ENCODE measurements at regions not wholly inside any gene's neighbourhood (a gene's known extent, or its start where the extent isn't known, plus 50 kb on each side); places are given as distances from the start of the nearest gene placed in this dataset.

DNA sequence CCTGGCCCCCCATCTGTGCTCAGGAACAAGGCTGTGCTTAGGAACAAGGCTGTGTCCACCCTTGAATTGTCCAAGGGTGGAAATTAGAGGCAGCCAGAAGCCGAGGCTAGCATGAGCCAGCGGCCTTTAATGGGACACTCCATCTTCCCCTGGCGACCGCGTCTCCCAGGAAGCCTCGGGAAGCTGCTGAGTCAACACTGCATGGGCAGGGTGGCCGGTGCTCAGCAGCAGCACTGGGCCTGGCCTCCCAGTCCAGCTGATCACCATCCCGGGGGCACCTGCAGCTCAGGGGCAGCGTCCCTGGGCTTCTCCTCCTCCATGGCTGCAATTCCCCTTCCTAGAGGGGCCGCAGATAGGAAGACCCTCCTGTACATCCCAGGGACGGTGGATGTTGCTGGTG, 180.8 kb downstream of the ENGASE start:
- no peak for DNase-seq

DNA sequence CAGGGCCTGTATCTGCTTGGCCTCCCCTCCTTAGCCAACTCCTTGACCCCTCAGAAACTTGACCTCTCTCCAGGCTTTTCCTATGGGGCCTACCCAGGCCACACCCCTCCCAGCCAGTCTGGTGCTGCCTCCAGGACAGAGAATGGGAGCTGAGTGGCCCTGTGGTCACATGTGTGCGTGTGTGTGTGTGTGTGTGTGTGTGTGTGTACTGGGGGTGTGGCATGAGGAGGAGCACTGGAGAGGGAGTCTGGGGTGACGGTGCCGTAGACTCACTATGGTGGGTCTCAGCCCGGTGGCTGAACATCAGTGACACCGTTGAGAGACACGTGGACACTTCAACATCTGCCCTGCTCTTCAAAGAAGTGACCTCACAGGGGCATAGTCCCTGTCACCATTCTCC, 180.4 kb downstream of the ENGASE start:
- DNase-seq = no peak

DNA sequence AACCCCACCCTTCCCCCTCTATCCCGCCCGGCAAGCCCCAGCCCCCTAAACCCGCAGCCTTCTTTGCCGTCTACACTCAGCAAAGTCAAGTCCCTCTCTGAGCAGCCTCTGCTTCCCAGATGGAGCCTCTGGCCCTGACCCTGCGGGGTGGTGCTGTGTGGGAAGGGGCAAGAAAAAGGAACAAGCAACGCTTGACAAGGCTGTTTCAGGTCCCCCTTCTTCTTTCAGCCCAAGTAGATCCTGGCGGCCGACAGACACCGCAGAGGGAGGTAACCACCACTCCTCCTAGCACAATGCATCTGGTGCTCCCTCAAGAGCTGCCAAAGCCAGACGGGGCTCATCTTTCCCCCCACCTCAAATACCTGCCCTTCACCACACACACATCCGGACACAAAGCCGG, 178.3 kb downstream of the ENGASE start:
- no peak for DNase-seq

DNA sequence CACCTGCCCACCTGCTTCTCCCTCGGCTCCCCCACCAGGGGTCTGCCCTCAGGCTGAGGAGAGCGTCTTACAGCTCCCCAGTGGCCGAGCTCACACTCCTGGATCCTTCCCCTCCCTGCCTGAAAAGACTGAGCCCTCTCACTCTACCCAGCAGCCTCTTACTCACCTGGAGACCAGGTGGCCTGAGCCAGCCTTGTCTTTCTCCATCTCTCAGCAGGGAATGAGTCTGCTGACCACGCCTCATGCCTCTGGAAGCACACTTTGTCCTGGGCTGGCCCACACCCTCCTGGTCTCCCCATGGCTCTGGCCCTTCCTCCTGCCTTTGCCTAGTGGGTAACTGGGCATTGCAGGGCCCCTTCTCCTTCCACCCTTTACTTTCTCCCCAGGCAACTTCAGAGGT, 177.2 kb downstream of the ENGASE start:
- DNase-seq = no peak

DNA sequence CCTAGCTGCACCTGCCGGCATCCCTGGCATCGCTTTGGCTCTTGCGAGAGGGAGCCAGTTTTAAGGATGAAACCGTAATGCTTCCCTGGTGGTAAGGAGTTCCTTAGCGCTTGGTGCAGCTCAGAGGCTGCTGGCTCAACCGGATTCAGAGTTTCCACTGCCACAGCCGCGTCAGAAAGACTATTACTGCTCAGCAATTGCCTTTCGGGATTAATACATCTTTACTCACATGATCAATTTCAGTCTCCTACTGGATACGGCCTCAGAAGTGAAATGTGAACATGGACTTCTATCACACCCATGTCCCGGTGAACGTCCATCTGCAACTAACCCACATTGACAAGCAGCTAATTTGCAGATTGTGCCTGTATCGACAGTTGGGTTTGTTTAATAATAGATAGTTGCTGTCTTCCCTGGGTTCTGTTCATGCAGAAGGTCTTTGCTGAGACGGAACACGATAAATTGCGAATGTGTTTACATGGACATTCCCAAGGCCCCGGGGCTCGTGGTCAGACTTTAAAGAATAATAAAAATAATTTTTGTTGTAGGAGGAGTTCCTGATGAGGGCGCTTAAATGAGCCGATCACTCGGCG, 175.4 kb downstream of the ENGASE start:
- no peak for DNase-seq

DNA sequence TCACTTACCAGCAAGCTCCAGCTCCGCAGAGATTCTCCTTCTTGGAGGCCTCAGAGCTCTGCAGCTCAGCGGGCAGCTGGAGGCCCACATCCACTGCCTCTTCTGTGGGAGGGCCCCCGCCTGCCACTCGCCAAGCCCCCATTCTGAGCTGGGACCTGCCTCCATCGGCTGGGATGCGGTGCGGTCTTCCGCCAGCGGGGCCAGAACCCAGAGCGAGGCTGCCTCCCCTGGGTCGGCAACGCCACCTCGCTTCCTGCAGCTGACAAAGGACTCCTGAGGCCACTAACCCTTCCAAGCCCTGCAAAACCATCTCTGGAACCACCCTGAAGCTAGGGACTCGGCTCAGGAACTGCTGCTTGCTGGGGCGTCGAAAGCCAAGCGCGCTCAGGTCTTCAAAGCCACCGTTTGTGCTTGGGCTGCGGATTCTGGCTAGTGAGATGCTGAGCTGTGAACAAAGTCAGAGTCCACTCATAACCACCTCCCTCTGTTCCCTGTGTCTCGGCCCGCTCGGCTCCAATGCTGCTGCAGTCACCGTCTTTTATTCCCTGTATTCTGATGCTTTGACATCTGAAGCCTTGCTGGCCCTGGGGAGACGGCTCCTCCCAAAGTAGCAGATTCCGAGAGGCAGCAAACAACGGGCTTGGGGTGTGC, 174.3 kb downstream of the ENGASE start:
- no peak for DNase-seq

DNA sequence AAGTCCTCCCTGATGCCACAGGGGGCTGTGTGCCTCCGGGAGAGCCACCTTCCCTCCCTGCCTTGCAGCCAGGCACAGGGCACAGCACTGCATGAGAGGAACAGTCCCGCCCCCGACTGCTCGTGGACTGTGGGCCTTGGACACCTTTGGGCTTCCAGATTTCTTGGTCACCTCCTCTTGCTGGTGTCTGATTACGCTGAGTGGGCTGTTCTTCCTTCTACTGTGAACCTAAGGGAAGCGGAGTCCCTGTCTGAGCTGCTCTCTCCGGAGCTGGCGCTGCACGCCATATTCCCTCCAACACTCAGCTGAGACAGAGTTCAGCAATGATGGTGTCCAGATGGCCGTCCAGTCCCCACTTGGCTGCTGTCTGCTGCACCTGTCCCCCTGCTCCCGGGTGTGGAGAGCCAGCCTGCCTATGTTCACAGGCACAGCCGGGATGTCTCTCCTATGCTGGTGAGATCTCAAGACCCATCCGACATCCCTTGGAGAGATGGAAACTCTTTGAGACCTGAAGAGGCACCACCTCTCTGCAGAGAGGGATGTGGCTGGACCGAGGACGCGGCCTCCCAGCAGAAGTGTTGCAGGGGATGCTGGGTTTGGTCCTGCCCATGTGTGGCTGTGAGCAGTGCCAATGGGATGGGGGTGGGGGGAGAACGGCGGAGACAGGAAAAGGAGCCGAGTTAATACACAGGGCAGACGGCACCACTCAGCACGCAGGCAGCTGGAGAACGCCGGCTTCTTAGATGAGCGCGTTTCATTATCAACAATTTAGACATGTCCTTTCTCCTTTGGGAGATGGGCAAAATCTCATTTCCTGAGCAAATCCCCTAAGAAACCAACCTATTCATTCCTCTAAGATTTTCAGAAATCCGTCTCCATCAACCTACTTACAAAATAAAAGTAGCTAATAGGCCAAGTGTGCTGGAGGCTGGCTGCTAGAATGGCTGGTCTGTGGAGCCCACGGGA, 171.9 kb downstream of the ENGASE start:
- DNase-seq = no peak

DNA sequence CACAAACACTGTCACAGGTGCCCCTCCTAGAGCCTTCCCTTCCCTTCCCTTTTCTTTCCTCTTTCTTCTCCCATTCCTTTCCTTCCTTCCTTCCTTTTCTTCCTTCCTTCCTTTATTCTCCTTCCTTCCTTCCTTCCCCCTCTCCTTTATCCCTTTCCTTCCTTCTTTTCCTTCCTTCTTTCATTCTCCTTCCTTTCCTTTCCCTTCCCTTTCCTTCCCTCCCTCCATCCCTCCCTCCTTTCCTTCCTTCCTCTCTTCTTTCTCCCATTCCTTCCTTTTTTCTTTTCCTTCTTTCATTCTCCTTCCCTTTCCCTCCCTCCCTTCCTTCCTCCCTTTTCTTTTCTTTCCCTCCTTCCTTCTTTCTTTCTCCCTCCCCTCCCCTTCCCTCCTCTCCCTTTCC, 170.0 kb downstream of the ENGASE start:
- DNase-seq = no peak

DNA sequence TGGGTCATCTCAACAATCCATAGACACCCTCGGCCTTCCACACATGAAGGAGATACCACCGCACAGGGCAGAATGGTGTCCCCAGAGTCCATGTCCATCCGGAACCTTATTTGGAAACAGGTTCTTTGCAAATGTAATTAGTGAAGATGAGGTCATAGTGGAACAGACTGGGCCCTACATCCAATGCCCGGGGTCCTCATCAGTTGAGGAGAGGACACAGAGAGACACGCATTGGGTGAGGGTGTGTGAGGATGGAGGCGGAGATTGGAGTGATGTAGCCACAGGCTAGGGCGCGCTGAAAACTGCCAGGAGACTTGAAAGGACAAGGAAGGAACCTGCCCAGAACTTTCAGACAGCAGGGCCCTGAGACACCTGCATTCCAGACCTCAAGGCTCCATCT, 169.4 kb downstream of the ENGASE start:
- DNase-seq = no peak

DNA sequence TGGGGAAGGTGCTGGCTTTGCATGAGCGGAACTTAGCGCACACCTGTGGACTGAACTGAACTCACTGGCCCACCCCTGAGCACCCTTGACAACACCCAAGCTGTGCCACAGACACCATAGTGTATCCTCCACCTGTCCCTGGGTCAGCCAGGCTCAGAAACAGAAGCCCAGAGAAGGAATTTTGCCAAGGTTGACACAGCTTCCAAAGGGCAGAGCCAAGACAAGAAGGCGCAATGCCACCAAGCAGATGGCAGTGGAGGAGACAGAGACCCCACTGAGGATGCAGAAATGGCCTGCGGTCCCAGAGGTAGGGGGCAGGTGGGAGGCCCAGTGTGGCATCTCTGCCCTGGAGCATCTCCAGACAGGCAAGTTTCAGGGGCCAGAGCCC, 169.0 kb downstream of the ENGASE start:
- DNase-seq = no peak

DNA sequence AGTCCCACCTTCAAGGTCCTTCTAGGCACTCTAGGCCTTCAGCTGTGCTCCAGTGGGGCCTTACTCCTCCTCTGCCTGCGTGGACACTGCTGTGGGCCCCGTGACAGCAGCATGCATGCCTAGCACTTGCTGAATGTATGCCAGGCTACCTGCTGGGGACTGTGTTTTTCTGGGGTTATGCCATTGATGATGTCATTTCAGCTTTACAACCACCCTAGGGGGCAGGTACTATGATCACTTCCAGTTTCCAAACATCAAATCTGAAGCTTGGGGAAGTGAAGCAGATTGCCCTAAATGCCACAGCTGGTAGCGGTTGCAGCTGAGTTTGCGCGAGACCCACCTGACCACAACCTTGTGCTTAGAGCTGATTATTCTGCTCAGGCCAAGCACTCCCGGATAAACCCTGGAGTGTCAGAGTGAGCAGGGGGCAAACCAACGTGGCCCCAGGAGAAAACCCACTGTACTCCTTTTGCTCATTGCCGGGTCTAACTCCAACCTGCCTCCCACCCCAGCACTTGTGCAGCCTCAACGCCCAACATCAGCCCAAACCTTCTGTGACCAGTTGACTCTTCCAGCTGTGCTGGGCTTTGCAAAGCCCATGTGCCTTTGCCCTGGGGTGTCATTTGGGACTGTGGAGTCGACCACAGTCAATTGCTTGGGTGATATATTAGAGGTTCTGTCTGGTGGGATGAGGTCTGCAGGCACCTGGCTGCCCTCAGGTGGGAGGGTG, 168.4 kb downstream of the ENGASE start:
- no peak for DNase-seq

DNA sequence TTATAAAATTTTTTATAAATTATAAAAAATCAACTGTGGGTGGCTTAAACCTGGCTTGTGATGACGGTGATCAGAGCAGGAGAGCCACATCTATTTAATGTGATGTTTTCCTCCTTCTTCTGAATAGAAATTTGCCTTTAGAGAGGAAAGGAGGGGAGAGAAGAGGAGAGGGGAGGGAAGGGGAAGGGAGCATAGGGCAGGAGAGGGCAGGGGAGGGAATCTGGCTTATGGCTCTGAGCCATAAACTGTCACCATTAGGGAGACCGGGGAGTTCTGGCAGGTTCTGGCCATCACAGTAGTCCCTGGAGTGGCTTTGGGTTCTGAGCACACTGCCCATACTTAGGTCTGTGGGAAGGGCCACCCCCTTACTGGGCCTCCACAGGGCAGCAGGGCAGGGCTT, 167.8 kb downstream of the ENGASE start:
- no peak for DNase-seq

DNA sequence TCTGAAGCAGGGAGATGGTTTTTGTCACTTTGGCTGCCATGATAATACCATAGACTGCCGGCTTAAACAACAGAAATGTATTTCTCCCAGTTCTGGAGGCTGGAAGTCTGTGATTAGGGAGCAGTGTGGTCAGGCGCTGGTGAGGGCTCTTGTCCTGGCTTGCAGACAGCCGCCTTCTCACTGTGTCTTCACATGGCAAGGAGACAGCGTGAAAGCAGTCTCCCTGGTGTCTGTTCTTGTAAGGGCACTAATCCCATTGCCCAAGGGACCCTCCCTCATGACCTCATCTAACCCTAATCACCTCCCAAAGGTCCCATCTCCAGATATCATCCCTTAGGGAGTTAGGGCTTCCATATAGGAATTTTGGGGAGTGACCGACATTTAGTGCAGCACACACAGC, 167.0 kb downstream of the ENGASE start:
- no peak for DNase-seq

DNA sequence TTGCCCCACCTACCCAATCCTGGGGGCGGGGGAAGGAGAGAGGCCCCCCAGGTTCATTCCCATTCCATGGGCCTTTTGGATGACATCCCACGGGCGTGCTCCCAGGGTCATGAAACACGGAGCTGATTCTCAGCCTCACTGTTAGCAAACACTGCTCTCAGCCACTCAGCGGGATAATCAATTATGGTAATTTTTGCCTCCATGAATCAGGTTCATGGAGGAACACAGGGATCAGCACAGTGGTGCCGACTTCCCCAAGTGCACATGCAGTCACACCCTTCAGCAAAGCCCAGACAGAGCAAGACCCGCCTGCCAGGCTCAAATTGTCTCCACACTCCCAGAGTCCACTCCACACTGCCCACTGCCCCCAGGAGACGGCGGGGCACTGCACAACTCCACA, 164.6 kb downstream of the ENGASE start:
- no peak for DNase-seq

DNA sequence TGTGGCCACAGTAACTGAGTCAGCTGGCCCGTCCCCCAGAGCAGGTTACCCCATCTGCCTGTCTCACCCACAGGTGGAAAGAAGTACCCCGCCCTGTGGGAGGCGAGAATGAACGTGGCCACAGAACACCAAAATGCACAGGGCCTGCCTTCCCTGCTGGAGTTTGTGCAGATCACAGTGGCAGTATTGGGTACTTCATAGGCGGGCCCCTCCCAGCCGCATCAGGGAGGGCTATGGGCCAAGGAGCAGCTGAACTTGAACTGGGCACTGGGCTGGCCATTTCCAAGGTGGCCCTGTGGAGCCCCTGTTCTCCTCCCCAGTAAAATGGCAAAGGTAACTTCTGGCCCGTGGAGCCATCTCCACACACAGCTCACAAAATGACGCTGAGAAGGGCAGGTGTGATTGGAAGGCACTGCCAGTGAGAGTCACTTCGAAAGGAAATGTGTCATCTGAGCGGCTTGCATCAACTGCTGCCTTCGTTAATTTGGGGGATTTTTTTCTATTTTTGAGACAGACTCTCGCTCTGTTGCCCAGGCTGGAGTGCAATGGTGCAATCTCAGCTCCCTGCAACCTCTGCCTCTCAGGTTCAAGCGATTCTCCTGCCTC, 162.9 kb downstream of the ENGASE start:
- DNase-seq = no peak

DNA sequence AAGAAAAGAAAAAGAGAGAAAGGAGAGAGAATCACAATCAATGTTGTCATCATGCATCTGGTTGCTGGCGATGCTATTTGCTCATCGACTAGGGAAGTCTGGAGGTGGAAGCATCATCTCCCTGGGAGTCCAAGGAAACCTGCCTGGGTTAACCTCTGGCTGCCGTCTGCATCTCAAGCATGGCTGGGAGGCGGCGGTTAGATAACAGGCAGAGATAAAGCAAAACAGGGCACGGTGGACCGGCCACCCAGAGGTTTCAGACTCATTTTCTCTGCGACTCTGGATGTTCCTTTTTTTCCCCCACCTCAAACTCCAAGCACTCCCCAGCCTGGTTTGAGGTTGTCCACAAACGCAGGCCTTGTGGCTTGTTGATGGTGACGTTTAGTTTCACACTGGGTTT, 161.2 kb downstream of the ENGASE start:
- no peak for DNase-seq

DNA sequence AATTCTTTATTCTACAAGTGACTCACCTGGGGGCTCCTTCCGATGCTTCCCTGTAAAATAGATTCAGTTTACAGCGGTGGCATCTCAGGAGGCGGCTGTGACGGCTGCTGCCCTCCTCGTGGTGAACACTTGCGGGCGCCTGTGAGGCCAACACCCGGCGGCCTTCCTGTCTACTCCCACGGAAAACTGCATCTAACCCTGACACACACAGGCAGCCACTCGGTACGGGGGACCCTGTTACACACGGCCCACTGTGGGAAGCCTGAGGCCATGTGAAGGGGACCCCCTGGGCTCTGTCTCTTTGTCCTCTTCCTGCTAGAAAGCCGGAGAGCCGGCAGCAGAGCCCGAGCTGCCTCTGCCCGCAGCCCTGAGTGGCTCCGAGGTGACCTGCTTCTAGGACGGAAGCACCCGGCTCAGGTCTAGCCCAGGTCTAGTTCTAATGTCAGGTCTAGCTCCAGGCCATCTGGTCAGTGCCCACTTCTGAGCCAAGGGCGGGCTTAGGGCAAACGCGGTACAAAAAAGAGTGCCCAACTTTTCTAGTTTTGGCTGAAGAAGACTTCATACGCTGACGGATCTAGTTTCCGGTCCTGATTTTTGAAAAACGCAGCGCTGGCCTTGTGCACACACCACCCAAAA, 159.4 kb downstream of the ENGASE start:
- DNase-seq = no peak

DNA sequence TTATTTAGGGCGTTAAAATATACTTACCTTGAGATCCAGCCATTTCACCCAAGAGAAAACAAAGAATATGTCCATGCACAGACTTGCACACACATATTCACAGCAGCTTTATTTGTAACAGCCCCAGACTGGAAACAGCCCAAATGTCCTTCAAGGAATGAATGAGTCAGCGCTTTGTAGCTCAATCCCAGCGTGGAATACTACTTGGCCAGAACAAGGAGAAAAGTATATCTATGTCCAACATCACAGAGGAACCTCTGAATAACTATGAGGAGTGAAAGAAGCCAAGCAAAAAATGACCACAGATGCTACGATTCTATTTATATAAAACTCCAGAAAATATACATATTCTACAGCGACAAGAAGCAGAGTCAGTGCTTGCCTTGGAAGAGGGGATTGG, 158.3 kb downstream of the ENGASE start:
- DNase-seq = no peak

DNA sequence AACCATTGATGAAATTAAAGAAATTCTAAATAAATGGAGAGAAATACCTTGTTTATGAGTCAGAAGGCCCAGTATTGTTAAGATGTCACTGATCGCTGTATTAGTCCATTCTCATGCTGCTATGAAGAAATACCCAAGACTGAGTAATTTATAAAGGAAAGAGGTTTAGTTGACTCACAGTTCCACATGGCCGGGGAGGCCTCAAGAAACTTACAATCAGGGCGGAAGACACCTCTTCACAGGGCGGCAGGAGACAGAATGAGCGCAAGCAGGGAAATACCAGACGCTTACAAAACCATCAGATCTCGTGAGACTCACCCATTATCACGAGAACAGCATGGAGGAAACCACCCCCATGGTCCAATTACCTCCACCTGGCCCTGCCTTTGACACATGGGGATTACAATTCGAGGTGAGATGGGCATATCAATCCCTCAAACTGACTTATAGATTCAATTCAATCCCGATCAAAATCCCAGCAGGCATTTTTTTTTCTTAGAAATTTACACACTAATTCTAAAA, 157.2 kb downstream of the ENGASE start:
- DNase-seq = no peak

DNA sequence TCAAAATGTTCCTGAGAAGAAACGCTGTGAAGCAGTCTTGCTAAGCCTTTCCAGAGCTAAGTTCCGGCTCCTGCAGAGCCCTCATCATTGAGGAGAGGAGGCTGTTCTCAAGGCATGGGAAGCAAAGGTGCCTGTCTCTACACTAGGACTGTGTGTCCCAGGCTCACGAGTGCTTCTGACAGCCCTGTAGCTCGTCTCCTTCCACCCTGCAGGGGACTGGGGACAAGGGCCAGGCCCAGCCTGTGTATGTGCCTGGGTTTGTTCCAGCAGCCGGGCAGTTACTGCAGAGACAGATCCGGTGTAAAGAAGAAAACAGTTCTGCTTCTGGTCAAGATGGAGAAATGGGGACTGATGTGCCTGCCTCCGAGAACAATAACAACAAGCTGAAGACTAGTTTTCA, 156.0 kb downstream of the ENGASE start:
- no peak for DNase-seq

DNA sequence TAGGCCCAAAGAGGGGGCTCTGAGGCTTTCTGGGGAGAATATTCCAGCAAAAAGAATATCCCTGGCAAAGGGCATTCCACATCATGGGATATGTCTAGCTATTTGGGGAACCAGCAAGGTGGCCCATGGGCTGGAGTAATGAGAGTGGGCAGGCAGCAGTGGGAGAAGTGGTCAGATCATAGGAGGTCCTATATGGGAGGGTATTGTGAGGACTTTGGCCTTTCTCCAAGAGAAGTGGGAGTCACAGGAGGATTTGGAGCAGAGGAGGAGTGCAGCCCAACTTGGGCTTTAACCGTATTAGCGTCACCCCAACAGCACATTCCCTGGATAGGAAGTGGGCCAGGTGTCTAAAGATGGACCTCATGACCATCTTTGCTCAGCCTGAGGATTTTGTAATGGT, 151.4 kb downstream of the ENGASE start:
- DNase-seq = no peak
